ENCODE measurements at regions not wholly inside any gene's neighbourhood (a gene's known extent, or its start where the extent isn't known, plus 50 kb on each side); places are given as distances from the start of the nearest gene placed in this dataset.

GRCh38 chr3:168973206-168973605, 690.3 kb downstream of the MECOM start:
- TF ChIP-seq EGR1 (IDR thresholded peaks at IDR 0.05) (no peak), CEBPB (IDR thresholded peaks at IDR 0.05) (no peak), RAD21 (IDR thresholded peaks at IDR 0.05; ENCODE audit: low read depth) (no peak)
